NCI-H226 (cell line): ENCODE measurements at regions not wholly inside any gene's neighbourhood (a gene's known extent, or its start where the extent isn't known, plus 50 kb on each side); places are given as distances from the start of the nearest gene placed in this dataset.
"Not testable (repeated sequence)": the region's sequence is repeated elsewhere in the genome, so short reads cannot be mapped to it uniquely, and the experiment has no call there.

Experiments used
- DNase-seq: peaks from one replicate; pipeline ENCODE4 v3.0.0-alpha.2; 2015

- no peak for DNase-seq
Observed at GRCh38 chr15:22241451-22241850, 161.1 kb downstream of the OR4M2 start.

GRCh38 chr15:22242311-22242710, 162.0 kb downstream of the OR4M2 start:
- DNase-seq, result not testable (repeated sequence)

- no peak for DNase-seq
Observed at GRCh38 chr15:22243440-22244130, 163.3 kb downstream of the OR4M2 start.

GRCh38 chr15:22249511-22249910, 169.2 kb downstream of the OR4M2 start:
- DNase-seq, result not testable (repeated sequence)

GRCh38 chr15:22250501-22251290, 170.4 kb downstream of the OR4M2 start:
- not testable (repeated sequence) for DNase-seq

- DNase-seq, result no peak
Observed at GRCh38 chr15:22251422-22251821, 171.1 kb downstream of the OR4M2 start.

- DNase-seq, result not testable (repeated sequence)
Observed at GRCh38 chr15:22252047-22252446, 171.7 kb downstream of the OR4M2 start.

GRCh38 chr15:22252521-22252920, 172.2 kb downstream of the OR4M2 start:
- DNase-seq, result not testable (repeated sequence)

- DNase-seq, result not testable (repeated sequence)
Observed at GRCh38 chr15:22253002-22253675, 172.8 kb downstream of the OR4M2 start.

GRCh38 chr15:22253676-22254408, 173.5 kb downstream of the OR4M2 start:
- DNase-seq, result no peak

- DNase-seq, result not testable (repeated sequence)
Observed at GRCh38 chr15:22254409-22255045, 174.2 kb downstream of the OR4M2 start.

GRCh38 chr15:22255606-22256005, 175.3 kb downstream of the OR4M2 start:
- DNase-seq, result not testable (repeated sequence)

- DNase-seq, result not testable (repeated sequence)
Observed at GRCh38 chr15:22256389-22257046, 176.2 kb downstream of the OR4M2 start.

GRCh38 chr15:22257047-22258008, 177.0 kb downstream of the OR4M2 start:
- no peak for DNase-seq

- no peak for DNase-seq
Observed at GRCh38 chr15:22258009-22258397, 177.7 kb downstream of the OR4M2 start.

- no peak for DNase-seq
Observed at GRCh38 chr15:22258398-22259150, 178.2 kb downstream of the OR4M2 start.

GRCh38 chr15:22259151-22259750, 178.9 kb downstream of the OR4M2 start:
- not testable (repeated sequence) for DNase-seq

GRCh38 chr15:22259881-22260421, 179.6 kb downstream of the OR4M2 start:
- no peak for DNase-seq

- no peak for DNase-seq
Observed at GRCh38 chr15:22262613-22263020, 182.3 kb downstream of the OR4M2 start.
